GM12878 (cell line): ENCODE measurements at regions not wholly inside any gene's neighbourhood (a gene's known extent, or its start where the extent isn't known, plus 50 kb on each side); places are given as distances from the start of the nearest gene placed in this dataset.

Experiments
- ATF7 ChIP-seq: fragments of 450-650 bp; IDR thresholded peaks from 2 replicates; pipeline ENCODE4 v1.6.1; 2016; ENCODE audit warnings: low read depth, mild to moderate bottlenecking
- POLR2A ChIP-seq: IDR thresholded peaks from 2 replicates; pipeline ENCODE4 v1.6.1; 2011; ENCODE audit warnings: low read depth, mild to moderate bottlenecking, low read length
- RB1 ChIP-seq: fragments of 450-650 bp; formaldehyde crosslinking; IDR thresholded peaks from 2 replicates; pipeline ENCODE4 v1.6.1; 2017; ENCODE audit warnings: mild to moderate bottlenecking, borderline replicate concordance
- RCOR1 ChIP-seq: conservative IDR thresholded peaks from 2 replicates; pipeline ENCODE4 v1.6.1; 2012; ENCODE audit warnings: low read depth, low read length, improper control_type of control experiment
- SRF ChIP-seq, 2 experiments: IDR thresholded peaks; 2 replicates each; pipeline ENCODE4 v1.6.1; 2011; ENCODE audit warnings: low read depth in 2 of 2, low read length in 2 of 2, mild to moderate bottlenecking in 1 of 2, moderate library complexity in 1 of 2
- ZNF24 ChIP-seq: fragments of 450-650 bp; IDR thresholded peaks from 2 replicates; pipeline ENCODE4 v1.6.1; 2017; ENCODE audit warnings: antibody characterized with exemption, mild to moderate bottlenecking
- TF ChIP-seq, protein P1 (sequence below): IDR thresholded peaks from 2 replicates; pipeline ENCODE4 v1.6.1; 2012; ENCODE audit warnings: improper control_type of control experiment, low read depth, low read length; ENCODE audit not compliant: insufficient replicate concordance
- TF ChIP-seq, protein P2 (sequence below): IDR thresholded peaks from 2 replicates; pipeline ENCODE4 v1.6.1; 2012; ENCODE audit warnings: low read length, inconsistent platforms
- TF ChIP-seq, protein P3 (sequence below), 3 experiments: IDR thresholded peaks in 2 of 3; conservative IDR thresholded peaks in 1 of 3; 2 replicates each; pipeline ENCODE4 v1.5.1; 2011; ENCODE audit warnings: low read depth in 3 of 3, low read length in 3 of 3, mild to moderate bottlenecking in 3 of 3, control low read depth in 2 of 3, moderate library complexity in 2 of 3, inconsistent platforms in 1 of 3, mixed read lengths in 1 of 3; ENCODE audit not compliant: control insufficient read depth in 2 of 3, insufficient read depth in 1 of 3; ENCODE audit errors: extremely low read depth in 1 of 3
- TF ChIP-seq, protein P4 (sequence below): fragments of 450-650 bp; IDR thresholded peaks from 2 replicates; pipeline ENCODE4 v1.6.1; 2017; ENCODE audit warnings: antibody characterized with exemption, mild to moderate bottlenecking, moderate library complexity
- TF ChIP-seq, protein P5 (sequence below): fragments of 450-650 bp; IDR thresholded peaks from 2 replicates; pipeline ENCODE4 v1.6.1; 2017; ENCODE audit warnings: mild to moderate bottlenecking

DNA sequence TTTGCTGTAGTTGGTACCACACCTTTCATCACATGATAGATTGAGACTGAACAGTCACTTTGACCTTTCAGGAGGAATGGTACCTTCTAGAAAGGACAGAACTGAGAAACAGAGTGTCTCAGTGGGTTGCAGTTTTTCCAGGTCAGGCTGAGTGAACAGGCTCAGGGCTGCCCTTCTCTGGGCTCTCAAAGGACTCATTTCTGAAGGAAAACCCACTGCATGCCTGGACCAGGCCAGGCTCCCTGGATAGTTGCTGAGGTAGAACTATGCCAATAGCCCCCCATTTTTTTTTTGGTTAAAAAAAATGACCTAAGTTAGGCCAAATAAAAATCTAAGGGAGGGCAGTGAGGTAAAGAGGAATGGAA is 148.1 kb upstream of the EGLN3 start:
- TF ChIP-seq, protein P1, sequence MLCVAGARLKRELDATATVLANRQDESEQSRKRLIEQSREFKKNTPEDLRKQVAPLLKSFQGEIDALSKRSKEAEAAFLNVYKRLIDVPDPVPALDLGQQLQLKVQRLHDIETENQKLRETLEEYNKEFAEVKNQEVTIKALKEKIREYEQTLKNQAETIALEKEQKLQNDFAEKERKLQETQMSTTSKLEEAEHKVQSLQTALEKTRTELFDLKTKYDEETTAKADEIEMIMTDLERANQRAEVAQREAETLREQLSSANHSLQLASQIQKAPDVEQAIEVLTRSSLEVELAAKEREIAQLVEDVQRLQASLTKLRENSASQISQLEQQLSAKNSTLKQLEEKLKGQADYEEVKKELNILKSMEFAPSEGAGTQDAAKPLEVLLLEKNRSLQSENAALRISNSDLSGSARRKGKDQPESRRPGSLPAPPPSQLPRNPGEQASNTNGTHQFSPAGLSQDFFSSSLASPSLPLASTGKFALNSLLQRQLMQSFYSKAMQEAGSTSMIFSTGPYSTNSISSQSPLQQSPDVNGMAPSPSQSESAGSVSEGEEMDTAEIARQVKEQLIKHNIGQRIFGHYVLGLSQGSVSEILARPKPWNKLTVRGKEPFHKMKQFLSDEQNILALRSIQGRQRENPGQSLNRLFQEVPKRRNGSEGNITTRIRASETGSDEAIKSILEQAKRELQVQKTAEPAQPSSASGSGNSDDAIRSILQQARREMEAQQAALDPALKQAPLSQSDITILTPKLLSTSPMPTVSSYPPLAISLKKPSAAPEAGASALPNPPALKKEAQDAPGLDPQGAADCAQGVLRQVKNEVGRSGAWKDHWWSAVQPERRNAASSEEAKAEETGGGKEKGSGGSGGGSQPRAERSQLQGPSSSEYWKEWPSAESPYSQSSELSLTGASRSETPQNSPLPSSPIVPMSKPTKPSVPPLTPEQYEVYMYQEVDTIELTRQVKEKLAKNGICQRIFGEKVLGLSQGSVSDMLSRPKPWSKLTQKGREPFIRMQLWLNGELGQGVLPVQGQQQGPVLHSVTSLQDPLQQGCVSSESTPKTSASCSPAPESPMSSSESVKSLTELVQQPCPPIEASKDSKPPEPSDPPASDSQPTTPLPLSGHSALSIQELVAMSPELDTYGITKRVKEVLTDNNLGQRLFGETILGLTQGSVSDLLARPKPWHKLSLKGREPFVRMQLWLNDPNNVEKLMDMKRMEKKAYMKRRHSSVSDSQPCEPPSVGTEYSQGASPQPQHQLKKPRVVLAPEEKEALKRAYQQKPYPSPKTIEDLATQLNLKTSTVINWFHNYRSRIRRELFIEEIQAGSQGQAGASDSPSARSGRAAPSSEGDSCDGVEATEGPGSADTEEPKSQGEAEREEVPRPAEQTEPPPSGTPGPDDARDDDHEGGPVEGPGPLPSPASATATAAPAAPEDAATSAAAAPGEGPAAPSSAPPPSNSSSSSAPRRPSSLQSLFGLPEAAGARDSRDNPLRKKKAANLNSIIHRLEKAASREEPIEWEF, result no peak
- TF ChIP-seq, protein P2, sequence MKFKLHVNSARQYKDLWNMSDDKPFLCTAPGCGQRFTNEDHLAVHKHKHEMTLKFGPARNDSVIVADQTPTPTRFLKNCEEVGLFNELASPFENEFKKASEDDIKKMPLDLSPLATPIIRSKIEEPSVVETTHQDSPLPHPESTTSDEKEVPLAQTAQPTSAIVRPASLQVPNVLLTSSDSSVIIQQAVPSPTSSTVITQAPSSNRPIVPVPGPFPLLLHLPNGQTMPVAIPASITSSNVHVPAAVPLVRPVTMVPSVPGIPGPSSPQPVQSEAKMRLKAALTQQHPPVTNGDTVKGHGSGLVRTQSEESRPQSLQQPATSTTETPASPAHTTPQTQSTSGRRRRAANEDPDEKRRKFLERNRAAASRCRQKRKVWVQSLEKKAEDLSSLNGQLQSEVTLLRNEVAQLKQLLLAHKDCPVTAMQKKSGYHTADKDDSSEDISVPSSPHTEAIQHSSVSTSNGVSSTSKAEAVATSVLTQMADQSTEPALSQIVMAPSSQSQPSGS, result no peak
- TF ChIP-seq SRF (IDR thresholded peaks at IDR 0.05; ENCODE audit: low read depth in 2 of 2, low read length in 2 of 2) (no peak), ZNF24 (no peak), RB1 (no peak), ATF7 (no peak), POLR2A (no peak), RCOR1 (no peak)
- TF ChIP-seq, protein P3, sequence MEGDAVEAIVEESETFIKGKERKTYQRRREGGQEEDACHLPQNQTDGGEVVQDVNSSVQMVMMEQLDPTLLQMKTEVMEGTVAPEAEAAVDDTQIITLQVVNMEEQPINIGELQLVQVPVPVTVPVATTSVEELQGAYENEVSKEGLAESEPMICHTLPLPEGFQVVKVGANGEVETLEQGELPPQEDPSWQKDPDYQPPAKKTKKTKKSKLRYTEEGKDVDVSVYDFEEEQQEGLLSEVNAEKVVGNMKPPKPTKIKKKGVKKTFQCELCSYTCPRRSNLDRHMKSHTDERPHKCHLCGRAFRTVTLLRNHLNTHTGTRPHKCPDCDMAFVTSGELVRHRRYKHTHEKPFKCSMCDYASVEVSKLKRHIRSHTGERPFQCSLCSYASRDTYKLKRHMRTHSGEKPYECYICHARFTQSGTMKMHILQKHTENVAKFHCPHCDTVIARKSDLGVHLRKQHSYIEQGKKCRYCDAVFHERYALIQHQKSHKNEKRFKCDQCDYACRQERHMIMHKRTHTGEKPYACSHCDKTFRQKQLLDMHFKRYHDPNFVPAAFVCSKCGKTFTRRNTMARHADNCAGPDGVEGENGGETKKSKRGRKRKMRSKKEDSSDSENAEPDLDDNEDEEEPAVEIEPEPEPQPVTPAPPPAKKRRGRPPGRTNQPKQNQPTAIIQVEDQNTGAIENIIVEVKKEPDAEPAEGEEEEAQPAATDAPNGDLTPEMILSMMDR (IDR thresholded peaks at IDR 0.05 in 2 of 3, conservative IDR thresholded peaks at IDR 0.05 in 1 of 3; ENCODE audit: control insufficient read depth in 2 of 3, extremely low read depth in 1 of 3, insufficient read depth in 1 of 3, low read depth in 3 of 3, low read length in 3 of 3), result no peak
- TF ChIP-seq, protein P4, sequence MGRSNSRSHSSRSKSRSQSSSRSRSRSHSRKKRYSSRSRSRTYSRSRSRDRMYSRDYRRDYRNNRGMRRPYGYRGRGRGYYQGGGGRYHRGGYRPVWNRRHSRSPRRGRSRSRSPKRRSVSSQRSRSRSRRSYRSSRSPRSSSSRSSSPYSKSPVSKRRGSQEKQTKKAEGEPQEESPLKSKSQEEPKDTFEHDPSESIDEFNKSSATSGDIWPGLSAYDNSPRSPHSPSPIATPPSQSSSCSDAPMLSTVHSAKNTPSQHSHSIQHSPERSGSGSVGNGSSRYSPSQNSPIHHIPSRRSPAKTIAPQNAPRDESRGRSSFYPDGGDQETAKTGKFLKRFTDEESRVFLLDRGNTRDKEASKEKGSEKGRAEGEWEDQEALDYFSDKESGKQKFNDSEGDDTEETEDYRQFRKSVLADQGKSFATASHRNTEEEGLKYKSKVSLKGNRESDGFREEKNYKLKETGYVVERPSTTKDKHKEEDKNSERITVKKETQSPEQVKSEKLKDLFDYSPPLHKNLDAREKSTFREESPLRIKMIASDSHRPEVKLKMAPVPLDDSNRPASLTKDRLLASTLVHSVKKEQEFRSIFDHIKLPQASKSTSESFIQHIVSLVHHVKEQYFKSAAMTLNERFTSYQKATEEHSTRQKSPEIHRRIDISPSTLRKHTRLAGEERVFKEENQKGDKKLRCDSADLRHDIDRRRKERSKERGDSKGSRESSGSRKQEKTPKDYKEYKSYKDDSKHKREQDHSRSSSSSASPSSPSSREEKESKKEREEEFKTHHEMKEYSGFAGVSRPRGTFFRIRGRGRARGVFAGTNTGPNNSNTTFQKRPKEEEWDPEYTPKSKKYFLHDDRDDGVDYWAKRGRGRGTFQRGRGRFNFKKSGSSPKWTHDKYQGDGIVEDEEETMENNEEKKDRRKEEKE, result no peak
- TF ChIP-seq, protein P5, sequence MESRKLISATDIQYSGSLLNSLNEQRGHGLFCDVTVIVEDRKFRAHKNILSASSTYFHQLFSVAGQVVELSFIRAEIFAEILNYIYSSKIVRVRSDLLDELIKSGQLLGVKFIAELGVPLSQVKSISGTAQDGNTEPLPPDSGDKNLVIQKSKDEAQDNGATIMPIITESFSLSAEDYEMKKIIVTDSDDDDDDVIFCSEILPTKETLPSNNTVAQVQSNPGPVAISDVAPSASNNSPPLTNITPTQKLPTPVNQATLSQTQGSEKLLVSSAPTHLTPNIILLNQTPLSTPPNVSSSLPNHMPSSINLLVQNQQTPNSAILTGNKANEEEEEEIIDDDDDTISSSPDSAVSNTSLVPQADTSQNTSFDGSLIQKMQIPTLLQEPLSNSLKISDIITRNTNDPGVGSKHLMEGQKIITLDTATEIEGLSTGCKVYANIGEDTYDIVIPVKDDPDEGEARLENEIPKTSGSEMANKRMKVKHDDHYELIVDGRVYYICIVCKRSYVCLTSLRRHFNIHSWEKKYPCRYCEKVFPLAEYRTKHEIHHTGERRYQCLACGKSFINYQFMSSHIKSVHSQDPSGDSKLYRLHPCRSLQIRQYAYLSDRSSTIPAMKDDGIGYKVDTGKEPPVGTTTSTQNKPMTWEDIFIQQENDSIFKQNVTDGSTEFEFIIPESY, result no peak
